ENCODE measurements at regions not wholly inside any gene's neighbourhood (a gene's known extent, or its start where the extent isn't known, plus 50 kb on each side); places are given as distances from the start of the nearest gene placed in this dataset.
"Not testable (repeated sequence)": the region's sequence is repeated elsewhere in the genome, so short reads cannot be mapped to it uniquely, and the experiment has no call there.

DNA sequence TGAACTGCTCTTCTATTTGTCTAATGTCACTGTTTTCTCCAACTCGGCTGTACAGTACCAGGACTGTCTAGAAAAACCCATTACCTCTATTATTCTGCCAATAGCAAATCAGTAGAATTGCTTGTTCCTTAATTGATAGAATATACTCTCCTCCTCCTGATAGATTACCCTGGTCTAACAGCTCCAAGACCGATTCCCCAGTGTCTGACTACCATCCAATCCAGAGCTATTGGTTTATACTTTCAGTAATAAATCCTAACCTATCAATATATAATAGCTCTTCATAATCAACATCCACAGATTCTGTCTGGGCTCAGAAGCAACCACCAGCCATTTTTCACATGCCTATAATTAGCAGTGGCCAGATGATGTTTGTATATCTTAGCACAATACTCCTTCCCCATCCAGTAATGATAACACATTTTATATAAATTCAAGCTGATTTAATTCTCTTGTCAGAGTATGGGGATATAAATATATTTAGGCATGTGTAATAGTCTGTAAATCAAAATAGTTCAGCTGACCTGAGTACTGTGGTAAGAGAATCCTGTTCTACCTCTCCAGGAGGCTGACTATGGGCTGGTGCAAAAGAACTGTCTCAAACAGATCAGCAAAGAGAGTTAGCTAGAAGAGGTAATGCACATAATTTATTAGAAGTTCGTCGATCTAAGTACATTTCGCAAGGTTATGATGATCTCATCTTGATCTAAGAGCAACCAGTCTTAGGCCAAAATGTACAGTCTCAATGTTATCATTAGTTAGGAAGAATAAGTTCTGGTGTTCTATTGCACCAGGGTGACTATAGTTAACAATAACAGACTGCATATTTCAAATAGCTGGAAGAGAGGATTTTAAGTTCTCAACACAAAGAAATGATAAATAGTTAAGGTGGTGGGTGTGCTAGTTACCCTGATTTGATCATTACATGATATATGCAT, 193.4 kb downstream of the SHOX2 start:
- intact Hi-C loops (cut with DNase I) = no loop called here
- no peaks in the 10 kb centered on the region for H3K9me3 ChIP-seq
- H3K36me3 ChIP-seq = no peaks in the 10 kb centered on the region
- TF ChIP-seq POLR2A (IDR thresholded peaks at IDR 0.05) = no peak
- TF ChIP-seq, protein P1, sequence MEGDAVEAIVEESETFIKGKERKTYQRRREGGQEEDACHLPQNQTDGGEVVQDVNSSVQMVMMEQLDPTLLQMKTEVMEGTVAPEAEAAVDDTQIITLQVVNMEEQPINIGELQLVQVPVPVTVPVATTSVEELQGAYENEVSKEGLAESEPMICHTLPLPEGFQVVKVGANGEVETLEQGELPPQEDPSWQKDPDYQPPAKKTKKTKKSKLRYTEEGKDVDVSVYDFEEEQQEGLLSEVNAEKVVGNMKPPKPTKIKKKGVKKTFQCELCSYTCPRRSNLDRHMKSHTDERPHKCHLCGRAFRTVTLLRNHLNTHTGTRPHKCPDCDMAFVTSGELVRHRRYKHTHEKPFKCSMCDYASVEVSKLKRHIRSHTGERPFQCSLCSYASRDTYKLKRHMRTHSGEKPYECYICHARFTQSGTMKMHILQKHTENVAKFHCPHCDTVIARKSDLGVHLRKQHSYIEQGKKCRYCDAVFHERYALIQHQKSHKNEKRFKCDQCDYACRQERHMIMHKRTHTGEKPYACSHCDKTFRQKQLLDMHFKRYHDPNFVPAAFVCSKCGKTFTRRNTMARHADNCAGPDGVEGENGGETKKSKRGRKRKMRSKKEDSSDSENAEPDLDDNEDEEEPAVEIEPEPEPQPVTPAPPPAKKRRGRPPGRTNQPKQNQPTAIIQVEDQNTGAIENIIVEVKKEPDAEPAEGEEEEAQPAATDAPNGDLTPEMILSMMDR (IDR thresholded peaks at IDR 0.05) = no peak
- no peak for DNase-seq
- WGBS, 2 donors = 83 to 87% methylated on average over 5 of the region's 5 CpGs
- no peak overlapping the region for H3K4me3 ChIP-seq (replicated peaks in 1 of 3)
- no peaks in the 10 kb centered on the region for H3K27me3 ChIP-seq
- no peak overlapping the region for H3K27ac ChIP-seq
- H3K4me1 ChIP-seq = no peaks in the 10 kb centered on the region

- Histone ChIP-seq H3K4me3 (replicated peaks in 1 of 3) (no peak overlapping the region), H3K4me1 (no peaks in the 10 kb centered on the region), H3K9me3 (no peaks in the 10 kb centered on the region), H3K27ac (no peak overlapping the region), H3K27me3 (no peaks in the 10 kb centered on the region), H3K36me3 (no peaks in the 10 kb centered on the region)
- intact Hi-C loops (cut with DNase I) = no loop called here
- TF ChIP-seq, protein P1 (IDR thresholded peaks at IDR 0.05) = no peak
- TF ChIP-seq POLR2A (IDR thresholded peaks at IDR 0.05) = no peak
- no peak for DNase-seq
Observed at GRCh38 chr3:157906627-157907026, 199.6 kb downstream of the SHOX2 start.

DNA sequence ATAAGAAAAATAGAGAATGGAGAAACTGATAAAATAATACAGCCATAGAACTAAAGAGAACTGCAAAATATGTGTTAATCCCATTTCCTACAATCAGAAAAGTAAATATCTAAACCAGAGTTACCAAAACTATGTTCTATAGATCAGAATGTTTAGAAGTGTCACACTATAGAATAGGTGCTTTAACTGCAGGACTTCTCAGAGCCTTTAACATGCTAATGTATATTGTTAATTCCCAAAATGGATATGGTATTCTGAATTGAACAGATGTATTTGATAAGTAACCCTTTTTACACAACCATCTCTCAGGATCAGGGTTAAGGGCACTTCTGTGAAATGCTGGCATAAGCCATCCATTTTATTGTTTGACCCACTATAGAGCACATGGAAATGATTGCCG, 200.3 kb downstream of the SHOX2 start:
- DNase-seq = no peak
- H3K27ac ChIP-seq = no peak overlapping the region
- intact Hi-C loops (cut with DNase I) = no loop called here
- H3K36me3 ChIP-seq = no peaks in the 10 kb centered on the region
- WGBS, 2 donors = 70 to 75% methylated on average over 1 of the region's 1 CpG
- no peak overlapping the region for H3K4me3 ChIP-seq (replicated peaks in 1 of 3)
- no peaks in the 10 kb centered on the region for H3K9me3 ChIP-seq
- no peaks in the 10 kb centered on the region for H3K4me1 ChIP-seq
- no peaks in the 10 kb centered on the region for H3K27me3 ChIP-seq
- no peak for TF ChIP-seq POLR2A (IDR thresholded peaks at IDR 0.05)
- TF ChIP-seq, protein P1 (IDR thresholded peaks at IDR 0.05) = no peak

DNA sequence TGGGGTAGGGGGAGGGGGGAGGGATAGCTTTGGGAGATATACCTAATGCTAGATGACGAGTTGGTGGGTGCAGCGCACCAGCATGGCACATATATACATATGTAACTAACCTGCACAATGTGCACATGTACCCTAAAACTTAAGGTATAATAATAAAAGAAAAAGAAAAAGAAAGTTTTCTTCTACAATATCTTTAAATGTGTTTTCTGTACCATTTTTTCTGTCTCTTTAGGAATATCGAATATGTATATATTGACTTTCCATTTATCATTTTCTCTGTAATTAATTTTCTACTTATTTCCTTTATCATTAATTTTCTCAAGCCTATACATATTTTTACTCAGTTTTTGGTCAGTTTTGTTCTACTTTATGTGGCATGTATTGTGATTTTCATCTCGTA, 203.5 kb downstream of the SHOX2 start:
- H3K4me1 ChIP-seq; H3K4me3 ChIP-seq (replicated peaks in 1 of 3); DNase-seq; intact Hi-C loops (cut with DNase I); H3K9me3 ChIP-seq; H3K36me3 ChIP-seq; H3K27ac ChIP-seq; H3K27me3 ChIP-seq: not testable (repeated sequence)
- 91 to 94% methylated on average over 4 of the region's 4 CpGs for WGBS, 2 donors

DNA sequence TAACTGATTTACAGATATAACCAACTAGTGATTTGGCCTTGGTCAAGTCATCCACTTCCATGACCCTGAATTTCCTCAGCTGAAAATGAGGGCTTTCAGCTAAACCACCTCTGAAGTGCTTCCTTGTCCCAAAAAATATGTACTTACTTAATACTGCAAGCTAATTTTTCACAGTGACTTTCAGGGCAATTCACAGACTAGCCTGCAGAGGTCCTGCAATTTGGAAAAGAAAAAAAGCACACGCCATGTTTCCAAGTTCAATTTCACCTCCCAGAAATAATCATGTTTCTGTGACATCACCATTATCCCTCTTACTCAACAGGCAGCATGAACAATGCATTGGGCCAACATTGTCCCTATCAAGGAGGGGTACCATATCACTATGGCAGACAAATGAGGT, 218.2 kb downstream of the SHOX2 start:
- no peaks in the 10 kb centered on the region for H3K27me3 ChIP-seq
- H3K36me3 ChIP-seq = no peaks in the 10 kb centered on the region
- no peak overlapping the region for H3K27ac ChIP-seq
- WGBS, 2 donors = 78 to 96% methylated on average over 1 of the region's 1 CpG
- intact Hi-C loops (cut with DNase I) = no loop called here
- H3K4me1 ChIP-seq = no peaks in the 10 kb centered on the region
- TF ChIP-seq POLR2A (IDR thresholded peaks at IDR 0.05) = no peak
- TF ChIP-seq, protein P1 (IDR thresholded peaks at IDR 0.05) = no peak
- H3K9me3 ChIP-seq = no peaks in the 10 kb centered on the region
- H3K4me3 ChIP-seq (replicated peaks in 1 of 3) = no peak overlapping the region
- no peak for DNase-seq
